IMR-90 (cell line): ENCODE measurements at regions not wholly inside any gene's neighbourhood (a gene's known extent, or its start where the extent isn't known, plus 50 kb on each side); places are given as distances from the start of the nearest gene placed in this dataset.

ENCODE experiments used
- ATAC-seq: fragments of 200-7000 bp; cut with Tn5 transposase; 2 replicates; pipeline ENCODE4 v1.9.1; 2020; ENCODE audit warnings: low read depth, mild to moderate bottlenecking, moderate library complexity
- BruUV-seq: library from RNA; stranded (reverse); fragments of 400-500 nt; replicated peaks from 2 replicates; lab custom pipeline; 2021; lab: Mats Ljungman, UMichigan
- CTCF ChIA-PET: fragments of 300-600 bp; formaldehyde crosslinking; extraction: SDS; loops from one replicate; lab custom pipeline; 2021; ENCODE audit warnings: antibody characterized with exemption; lab: Yijun Ruan, JAX
- POLR2A ChIA-PET: fragments of 300-600 bp; sonication (Branson Sonifier 250); formaldehyde crosslinking; loops from one replicate; lab custom pipeline; 2022; ENCODE audit warnings: antibody characterized with exemption; ENCODE audit not compliant: unreplicated experiment; lab: Charles Lee
- DNase-seq: peaks from one replicate; pipeline ENCODE4 v3.0.0; 2013
- H2AFZ ChIP-seq: replicated peaks from 2 replicates; pipeline ENCODE3; 2013; ENCODE audit warnings: low read length, mild to moderate bottlenecking; ENCODE audit not compliant: poor library complexity
- H2AK5ac ChIP-seq: 2 replicates; pipeline ENCODE4 v1.6.1; 2013; ENCODE audit warnings: low read depth, low read length, inconsistent platforms
- H2AK9ac ChIP-seq: replicated peaks from 2 replicates; pipeline ENCODE3; 2013; ENCODE audit warnings: mild to moderate bottlenecking, low read depth, low read length, moderate library complexity; ENCODE audit not compliant: poor library complexity
- H2BK120ac ChIP-seq: 2 replicates; pipeline ENCODE4 v1.6.1; 2013; ENCODE audit warnings: low read depth, low read length, inconsistent platforms
- H2BK15ac ChIP-seq: 3 replicates; pipeline ENCODE4 v1.6.1; 2013; ENCODE audit warnings: low read depth, low read length, inconsistent platforms
- H2BK20ac ChIP-seq: 2 replicates; pipeline ENCODE4 v1.6.1; 2013; ENCODE audit warnings: low read depth, mild to moderate bottlenecking, inconsistent platforms, low read length, moderate library complexity
- H2BK5ac ChIP-seq: 2 replicates; pipeline ENCODE4 v1.6.1; 2013; ENCODE audit warnings: mild to moderate bottlenecking, low read depth, low read length, inconsistent platforms; ENCODE audit not compliant: poor library complexity, severe bottlenecking
- H3K14ac ChIP-seq: replicated peaks from 2 replicates; pipeline ENCODE4 v1.6.1; 2013; ENCODE audit warnings: low read depth, low read length, inconsistent platforms
- H3K18ac ChIP-seq: 2 replicates; pipeline ENCODE4 v1.6.1; 2013; ENCODE audit warnings: low read depth, low read length, control low read depth
- H3K23ac ChIP-seq: 2 replicates; pipeline ENCODE4 v1.6.1; 2013; ENCODE audit warnings: low read depth, low read length, inconsistent platforms
- H3K27ac ChIP-seq: 2 replicates; pipeline ENCODE4 v1.5.1; 2013; ENCODE audit warnings: mild to moderate bottlenecking, control low read depth, low read length; ENCODE audit not compliant: insufficient read depth
- H3K27me3 ChIP-seq: 2 replicates; pipeline ENCODE4 v1.6.1; 2013; ENCODE audit warnings: low read length; ENCODE audit not compliant: control insufficient read depth, insufficient read depth
- H3K36me3 ChIP-seq: 2 replicates; pipeline ENCODE4 v1.6.1; 2013; ENCODE audit warnings: low read length, mixed read lengths; ENCODE audit not compliant: control insufficient read depth, insufficient read depth
- H3K4ac ChIP-seq: 2 replicates; pipeline ENCODE4 v1.6.1; 2013; ENCODE audit warnings: low read depth, low read length, inconsistent platforms
- H3K4me1 ChIP-seq: 2 replicates; pipeline ENCODE4 v1.6.1; 2013; ENCODE audit warnings: low read length, mixed read lengths; ENCODE audit not compliant: control insufficient read depth, insufficient read depth
- H3K4me2 ChIP-seq: 2 replicates; pipeline ENCODE4 v1.6.1; 2013; ENCODE audit warnings: low read depth, mild to moderate bottlenecking, control low read depth, low read length, moderate library complexity
- H3K4me3 ChIP-seq: 2 replicates; pipeline ENCODE4 v1.5.1; 2013; ENCODE audit warnings: low read depth, mild to moderate bottlenecking, control low read depth, low read length, moderate library complexity; ENCODE audit not compliant: insufficient read depth
- H3K56ac ChIP-seq: 2 replicates; pipeline ENCODE4 v1.6.1; 2013; ENCODE audit warnings: low read length, inconsistent platforms; ENCODE audit not compliant: insufficient read depth; ENCODE audit errors: extremely low read depth
- H3K79me1 ChIP-seq, 2 experiments: 2 replicates each; pipeline ENCODE4 v1.6.1; 2013; ENCODE audit warnings: low read length in 2 of 2, inconsistent platforms in 1 of 2, low read depth in 1 of 2
- H3K9ac ChIP-seq: 2 replicates; pipeline ENCODE4 v1.6.1; 2013; ENCODE audit warnings: low read depth, low read length, control low read depth
- H3K9me1 ChIP-seq: 2 replicates; pipeline ENCODE4 v1.6.1; 2013; ENCODE audit warnings: low read length, inconsistent platforms; ENCODE audit not compliant: insufficient read depth
- H3K9me3 ChIP-seq: 2 replicates; pipeline ENCODE4 v1.6.1; 2013; ENCODE audit warnings: low read length; ENCODE audit not compliant: control insufficient read depth, insufficient read depth
- H4K20me1 ChIP-seq: 2 replicates; pipeline ENCODE4 v1.6.1; 2013; ENCODE audit warnings: low read length, inconsistent platforms; ENCODE audit not compliant: insufficient read depth
- H4K5ac ChIP-seq: 2 replicates; pipeline ENCODE4 v1.6.1; 2013; ENCODE audit warnings: mild to moderate bottlenecking, low read depth, low read length, control low read depth
- H4K8ac ChIP-seq, 2 experiments: 2 replicates each; pipeline ENCODE4 v1.6.1; 2013; ENCODE audit warnings: low read depth in 2 of 2, low read length in 2 of 2, control low read depth in 1 of 2, inconsistent platforms in 1 of 2
- H4K91ac ChIP-seq: 2 replicates; pipeline ENCODE4 v1.6.1; 2013; ENCODE audit warnings: low read depth, low read length, inconsistent platforms; ENCODE audit not compliant: insufficient read depth
- BHLHE40 ChIP-seq: fragments of 150-350 bp; IDR thresholded peaks from 2 replicates; pipeline ENCODE4 v1.6.1; 2016; ENCODE audit warnings: mild to moderate bottlenecking, low read depth, low read length
- CEBPB ChIP-seq: IDR thresholded peaks from 2 replicates; pipeline ENCODE4 v1.6.1; 2012; ENCODE audit warnings: low read depth, low read length, improper control_type of control experiment
- CHD1 ChIP-seq: IDR thresholded peaks from 2 replicates; pipeline ENCODE4 v1.6.1; 2012; ENCODE audit warnings: low read depth, low read length, improper control_type of control experiment
- CTCF ChIP-seq: conservative IDR thresholded peaks from 2 replicates; pipeline ENCODE4 v1.5.1; 2012; ENCODE audit warnings: mild to moderate bottlenecking, low read depth, low read length, improper control_type of control experiment
- ELK1 ChIP-seq: fragments of 150-350 bp; IDR thresholded peaks from 2 replicates; pipeline ENCODE4 v1.6.1; 2016; ENCODE audit warnings: low read depth, mild to moderate bottlenecking, low read length, moderate library complexity, borderline replicate concordance
- FOS ChIP-seq: fragments of 150-350 bp; IDR thresholded peaks from 2 replicates; pipeline ENCODE4 v1.6.1; 2016; ENCODE audit warnings: low read depth, low read length
- MAFK ChIP-seq: IDR thresholded peaks from 2 replicates; pipeline ENCODE4 v1.6.1; 2012; ENCODE audit warnings: low read depth, low read length, improper control_type of control experiment
- MXI1 ChIP-seq: IDR thresholded peaks from 2 replicates; pipeline ENCODE4 v1.6.1; 2012; ENCODE audit warnings: low read depth, mild to moderate bottlenecking, low read length, moderate library complexity, borderline replicate concordance
- NFE2L2 ChIP-seq: fragments of 150-350 bp; IDR thresholded peaks from 2 replicates; pipeline ENCODE4 v1.6.1; 2016; ENCODE audit warnings: low read depth, mild to moderate bottlenecking, low read length
- POLR2A ChIP-seq: IDR thresholded peaks from 2 replicates; pipeline ENCODE4 v1.6.1; 2012; ENCODE audit warnings: mild to moderate bottlenecking, low read depth, low read length
- RAD21 ChIP-seq: IDR thresholded peaks from 2 replicates; pipeline ENCODE4 v1.6.1; 2012; ENCODE audit warnings: low read length, improper control_type of control experiment
- SMC3 ChIP-seq: fragments of 150-350 bp; IDR thresholded peaks from 2 replicates; pipeline ENCODE4 v1.6.1; 2016; ENCODE audit warnings: low read depth, mild to moderate bottlenecking, antibody characterized with exemption, low read length, moderate library complexity
- USF2 ChIP-seq: fragments of 150-350 bp; IDR thresholded peaks from 2 replicates; pipeline ENCODE4 v1.6.1; 2017; ENCODE audit warnings: mild to moderate bottlenecking, antibody characterized with exemption, low read length, low read depth
- WGBS, 2 experiments: methylation state at CpG; one replicate each; pipeline versions ENCODE4 v1.1.5 to v1.1.7; 2013; ENCODE audit warnings: missing lambda C conversion rate in 2 of 2; ENCODE audit not compliant: insufficient read length in 1 of 2; ENCODE audit errors: extremely low coverage in 2 of 2; 5-methylcytosine and 5-hydroxymethylcytosine counted together
- dilution Hi-C: fragments of 300-500 bp; cut with HindIII; formaldehyde crosslinking; loops from one replicate; pipeline ENCODE4 v1.14.3; 2018; ENCODE audit warnings: low sequenced_read_pairs; ENCODE audit not compliant: unreplicated experiment
- in situ Hi-C: fragments of 300-500 bp; cut with MboI; formaldehyde crosslinking; loops from 3 replicates; pipeline ENCODE4 v1.14.3; 2019; ENCODE audit warnings: low sequenced_read_pairs, inconsistent platforms, mixed read lengths
- intact Hi-C: fragments of 100-400 bp; cut with micrococcal nuclease; formaldehyde crosslinking; loops from 2 replicates; pipeline ENCODE4 v1.10.0; 2022

GRCh38 chr6:15914553-15914952, 214.3 kb upstream of the MYLIP start:
- Histone ChIP-seq H3K56ac (no peak overlapping the region), H3K27me3 (peaks cover 5% of the 10 kb centered on the region), H2BK20ac (no peak overlapping the region), H4K5ac (no peak overlapping the region), H3K9ac (no peak overlapping the region), H2BK120ac (no peak overlapping the region), H2AK9ac (no peak overlapping the region), H3K23ac (no peak overlapping the region), H2AFZ (no peak overlapping the region), H3K4ac (no peak overlapping the region), H3K36me3 (no peaks in the 10 kb centered on the region), H3K4me2 (no peak overlapping the region), H2BK5ac (no peak overlapping the region), H4K91ac (no peak overlapping the region), H3K4me1 (no peaks in the 10 kb centered on the region), H2AK5ac (no peak overlapping the region), H4K20me1 (no peaks in the 10 kb centered on the region), H3K9me1 (no peaks in the 10 kb centered on the region), H4K8ac (no peak overlapping the region), H3K27ac (no peak overlapping the region), H3K9me3 (no peaks in the 10 kb centered on the region), H3K4me3 (no peak overlapping the region), H3K79me1 (no peaks in the 10 kb centered on the region), H3K14ac (no peak overlapping the region), H3K18ac (no peak overlapping the region), H2BK15ac (no peak overlapping the region)
- DNase-seq = no peak
- TF ChIP-seq POLR2A (no peak), BHLHE40 (no peak), SMC3 (no peak), CEBPB (no peak), MAFK (no peak), RAD21 (no peak), NFE2L2 (no peak), USF2 (no peak), CTCF (no peak), MXI1 (no peak), ELK1 (no peak), CHD1 (no peak), FOS (no peak)
- intact Hi-C loops = no loop called here
- ATAC-seq = no peak
- no TSS peak for BruUV-seq
- dilution Hi-C loops = no loop called here
- POLR2A ChIA-PET = no interaction called here
- in situ Hi-C loops = no loop called here
- CTCF ChIA-PET = no interaction called here
- WGBS, 2 experiments = no CpG with 5 or more reads among the region's 2 CpGs
